ENCODE measurements at regions not wholly inside any gene's neighbourhood (a gene's known extent, or its start where the extent isn't known, plus 50 kb on each side); places are given as distances from the start of the nearest gene placed in this dataset.
"Not testable (repeated sequence)": the region's sequence is repeated elsewhere in the genome, so short reads cannot be mapped to it uniquely, and the experiment has no call there.

DNA sequence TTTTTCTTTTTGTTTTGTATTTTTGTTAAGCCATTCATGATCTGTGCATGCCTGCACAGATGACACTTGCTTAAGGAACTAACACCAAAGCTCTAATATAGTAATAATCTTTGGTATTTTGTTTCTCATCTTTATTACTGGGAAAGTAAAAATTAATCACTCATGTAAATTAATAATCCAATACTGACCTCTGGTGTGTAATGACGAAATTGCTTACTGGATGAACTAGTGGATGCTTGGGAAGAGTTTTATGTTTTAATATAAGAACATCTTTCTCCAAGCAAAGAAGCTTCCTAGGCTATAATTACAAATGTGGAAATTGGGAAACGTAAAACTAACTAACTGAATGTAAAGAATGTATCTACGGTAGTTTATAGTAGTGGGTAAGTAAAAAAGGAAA, 147.9 kb downstream of the POTEC start:
- H3K9me3 ChIP-seq (ENCODE audit: low read length); H3K27me3 ChIP-seq (ENCODE audit: control insufficient read depth in 1 of 2, insufficient read depth in 2 of 2, low read length in 2 of 2); H3K9ac ChIP-seq (ENCODE audit: low read length); H3K27ac ChIP-seq (ENCODE audit: low read depth, low read length); H3K36me3 ChIP-seq (ENCODE audit: insufficient read depth, low read length); H3K4me1 ChIP-seq (ENCODE audit: insufficient read depth, low read length); H3K4me3 ChIP-seq (ENCODE audit: low read depth in 1 of 2, low read length in 2 of 2): not testable (repeated sequence)

DNA sequence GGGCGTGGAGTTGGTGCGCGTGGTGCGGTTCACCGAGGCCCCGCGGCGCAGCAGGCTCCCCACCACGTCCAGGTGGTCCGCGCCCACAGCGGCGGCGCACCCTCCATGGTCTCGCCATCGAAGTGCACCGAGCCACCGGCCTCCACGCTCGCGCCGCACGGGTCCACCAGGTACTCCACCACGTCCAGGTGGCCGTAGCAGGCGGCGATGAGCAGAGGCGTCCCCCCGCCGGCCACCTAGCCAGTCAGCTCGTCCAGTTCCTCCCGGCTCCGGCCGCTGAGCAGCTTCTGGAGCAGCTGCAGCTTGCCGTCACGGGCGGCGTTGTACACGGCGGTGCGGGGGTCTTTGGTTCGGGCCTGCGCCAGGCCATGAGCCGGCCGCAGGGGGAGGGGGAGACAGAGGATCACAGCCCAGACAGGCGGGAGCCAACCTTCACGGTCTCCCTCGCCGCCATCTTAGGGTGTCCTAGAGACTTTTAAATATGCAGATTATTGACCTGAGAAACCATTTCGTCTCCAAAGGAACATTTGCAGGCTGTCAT, 149.8 kb downstream of the POTEC start:
- H3K9me3 ChIP-seq (ENCODE audit: low read length); H3K27me3 ChIP-seq (ENCODE audit: control insufficient read depth in 1 of 2, insufficient read depth in 2 of 2, low read length in 2 of 2); H3K36me3 ChIP-seq (ENCODE audit: insufficient read depth, low read length); H3K27ac ChIP-seq (ENCODE audit: low read depth, low read length); H3K4me1 ChIP-seq (ENCODE audit: insufficient read depth, low read length); H3K9ac ChIP-seq (ENCODE audit: low read length); H3K4me3 ChIP-seq (ENCODE audit: low read depth in 1 of 2, low read length in 2 of 2): not testable (repeated sequence)

DNA sequence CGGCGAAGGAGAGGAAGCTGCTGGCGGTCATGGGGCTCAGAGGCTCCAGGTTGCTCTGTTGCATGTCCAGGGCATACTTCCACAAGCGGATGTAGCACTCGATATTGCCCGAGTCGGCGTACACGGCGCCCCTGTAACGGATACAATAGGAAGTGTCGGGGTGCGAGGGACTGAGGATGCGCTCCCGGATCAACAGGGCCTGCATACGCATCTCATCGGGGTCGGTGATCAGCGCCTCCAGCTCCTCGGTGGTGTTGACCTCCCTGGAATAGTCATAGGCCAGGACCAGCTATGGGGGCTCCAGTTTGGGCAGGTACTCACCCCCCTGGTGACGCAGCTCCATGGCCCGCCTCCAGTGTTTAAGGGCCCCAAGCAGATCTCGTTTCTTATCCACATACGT, 150.8 kb downstream of the POTEC start:
- not testable (repeated sequence) for H3K27me3 ChIP-seq (ENCODE audit: control insufficient read depth in 1 of 2, insufficient read depth in 2 of 2, low read length in 2 of 2); H3K4me1 ChIP-seq (ENCODE audit: insufficient read depth, low read length); H3K27ac ChIP-seq (ENCODE audit: low read depth, low read length)

DNA sequence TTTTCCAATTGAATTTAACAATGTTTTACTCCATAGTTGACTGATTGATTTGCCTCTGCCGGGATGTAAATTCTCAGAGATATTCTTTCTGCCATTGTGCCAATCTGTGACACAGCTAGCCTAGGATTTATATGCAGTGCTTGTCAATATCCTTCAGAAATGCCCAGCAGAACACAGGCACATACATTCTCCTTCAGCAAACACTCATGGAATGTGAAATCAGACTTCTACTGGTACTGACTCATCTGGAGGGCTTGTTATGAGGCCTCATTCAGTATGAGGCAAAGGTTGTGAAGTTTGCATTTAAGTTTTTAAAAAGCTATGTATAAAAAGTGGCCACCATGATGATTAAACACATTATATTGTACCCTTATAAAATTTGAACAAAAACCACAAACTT, 158.4 kb downstream of the POTEC start:
- not testable (repeated sequence) for H3K36me3 ChIP-seq (ENCODE audit: insufficient read depth, low read length); H3K9me3 ChIP-seq (ENCODE audit: low read length); H3K27me3 ChIP-seq (ENCODE audit: control insufficient read depth in 1 of 2, insufficient read depth in 2 of 2, low read length in 2 of 2); H3K9ac ChIP-seq (ENCODE audit: low read length); H3K4me3 ChIP-seq (ENCODE audit: low read depth in 1 of 2, low read length in 2 of 2); H3K27ac ChIP-seq (ENCODE audit: low read depth, low read length); H3K4me1 ChIP-seq (ENCODE audit: insufficient read depth, low read length)

More for the DNA sequence above, 150.8 kb downstream of the POTEC start:
- H3K9me3 ChIP-seq (ENCODE audit: low read length); H3K36me3 ChIP-seq (ENCODE audit: insufficient read depth, low read length); H3K4me3 ChIP-seq (ENCODE audit: low read depth in 1 of 2, low read length in 2 of 2); H3K9ac ChIP-seq (ENCODE audit: low read length): not testable (repeated sequence)

- not testable (repeated sequence) for H3K4me3 ChIP-seq (ENCODE audit: low read depth in 1 of 2, low read length in 2 of 2); H3K4me1 ChIP-seq (ENCODE audit: insufficient read depth, low read length); H3K9ac ChIP-seq (ENCODE audit: low read length); H3K27me3 ChIP-seq (ENCODE audit: control insufficient read depth in 1 of 2, insufficient read depth in 2 of 2, low read length in 2 of 2); H3K27ac ChIP-seq (ENCODE audit: low read depth, low read length); H3K36me3 ChIP-seq (ENCODE audit: insufficient read depth, low read length); H3K9me3 ChIP-seq (ENCODE audit: low read length)
Observed at GRCh38 chr18:14382666-14383065, 160.7 kb downstream of the POTEC start.

DNA sequence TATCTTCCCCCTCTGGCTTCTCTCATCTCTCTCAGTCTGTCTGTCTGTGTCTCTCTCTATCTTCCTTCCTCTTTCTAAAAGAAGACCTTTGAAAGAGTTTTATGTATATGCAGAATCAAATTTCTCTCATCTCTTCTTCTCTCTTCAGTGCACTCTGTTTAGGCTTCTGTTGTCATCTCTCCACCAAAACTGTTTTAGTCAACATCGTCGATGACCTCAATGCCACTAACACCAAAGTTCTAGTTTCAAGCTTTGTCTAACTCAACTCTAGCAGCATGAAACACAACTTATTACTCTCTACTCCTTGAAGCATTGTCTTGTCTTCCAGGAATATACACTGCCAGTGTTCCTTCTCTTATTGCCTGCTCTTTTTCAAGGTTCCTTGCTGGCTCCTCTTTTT, 163.9 kb downstream of the POTEC start:
- H3K4me1 ChIP-seq (ENCODE audit: insufficient read depth, low read length); H3K9me3 ChIP-seq (ENCODE audit: low read length); H3K36me3 ChIP-seq (ENCODE audit: insufficient read depth, low read length): not testable (repeated sequence)

DNA sequence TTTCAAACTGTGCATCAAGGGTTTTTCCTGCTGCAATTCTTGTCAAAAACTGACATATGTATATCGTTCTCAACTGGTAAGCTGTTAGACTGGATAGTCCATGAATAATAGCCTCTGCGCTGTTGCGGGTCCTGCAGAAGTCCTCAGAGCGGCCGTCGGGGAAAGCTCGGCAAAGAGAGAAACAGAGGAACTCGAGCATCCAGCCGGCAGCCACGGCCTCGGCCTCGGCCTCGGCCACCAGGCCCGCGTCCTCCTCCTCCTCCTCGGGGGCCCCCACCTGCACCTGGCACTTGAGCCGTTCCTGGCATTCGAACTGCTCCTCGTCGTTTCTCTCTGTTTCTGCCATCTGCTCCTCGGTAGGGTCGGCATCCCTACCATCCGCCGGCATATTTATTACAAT, 165.0 kb downstream of the POTEC start:
- not testable (repeated sequence) for H3K4me3 ChIP-seq (ENCODE audit: low read depth in 1 of 2, low read length in 2 of 2); H3K36me3 ChIP-seq (ENCODE audit: insufficient read depth, low read length); H3K27me3 ChIP-seq (ENCODE audit: control insufficient read depth in 1 of 2, insufficient read depth in 2 of 2, low read length in 2 of 2); H3K27ac ChIP-seq (ENCODE audit: low read depth, low read length); H3K9ac ChIP-seq (ENCODE audit: low read length); H3K4me1 ChIP-seq (ENCODE audit: insufficient read depth, low read length); H3K9me3 ChIP-seq (ENCODE audit: low read length)

More for the DNA sequence above, 163.9 kb downstream of the POTEC start:
- not testable (repeated sequence) for H3K4me3 ChIP-seq (ENCODE audit: low read depth in 1 of 2, low read length in 2 of 2); H3K27me3 ChIP-seq (ENCODE audit: control insufficient read depth in 1 of 2, insufficient read depth in 2 of 2, low read length in 2 of 2); H3K9ac ChIP-seq (ENCODE audit: low read length); H3K27ac ChIP-seq (ENCODE audit: low read depth, low read length)

DNA sequence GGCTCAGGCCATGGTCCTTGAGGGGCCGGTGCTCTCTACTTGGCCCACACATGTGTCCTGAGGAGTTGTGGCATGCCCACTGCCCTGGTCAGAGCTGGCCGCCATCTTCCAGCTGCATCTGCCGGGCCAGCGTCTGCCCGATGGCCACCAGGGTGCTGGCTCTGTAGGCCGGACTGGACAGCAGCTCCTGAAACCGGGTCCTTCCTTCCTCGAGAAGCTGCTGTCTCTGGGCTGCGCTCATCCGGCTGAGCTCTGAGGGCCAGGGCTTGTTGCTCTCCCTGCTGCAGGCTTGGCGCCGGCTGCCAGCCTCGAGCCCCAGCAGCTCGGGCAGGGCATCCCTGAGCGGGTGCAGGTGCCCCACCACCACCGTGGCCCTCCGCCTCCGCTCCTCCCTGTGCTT, 182.1 kb downstream of the POTEC start:
- not testable (repeated sequence) for H3K9ac ChIP-seq (ENCODE audit: low read length); H3K36me3 ChIP-seq (ENCODE audit: insufficient read depth, low read length); H3K27me3 ChIP-seq (ENCODE audit: control insufficient read depth in 1 of 2, insufficient read depth in 2 of 2, low read length in 2 of 2)

GRCh38 chr18:14357553-14358297, 185.7 kb downstream of the POTEC start:
- H3K27me3 ChIP-seq (ENCODE audit: control insufficient read depth in 1 of 2, insufficient read depth in 2 of 2, low read length in 2 of 2); H3K9me3 ChIP-seq (ENCODE audit: low read length); H3K4me1 ChIP-seq (ENCODE audit: insufficient read depth, low read length); H3K36me3 ChIP-seq (ENCODE audit: insufficient read depth, low read length); H3K27ac ChIP-seq (ENCODE audit: low read depth, low read length); H3K4me3 ChIP-seq (ENCODE audit: low read depth in 1 of 2, low read length in 2 of 2); H3K9ac ChIP-seq (ENCODE audit: low read length): not testable (repeated sequence)

More for the DNA sequence above, 182.1 kb downstream of the POTEC start:
- H3K9me3 ChIP-seq (ENCODE audit: low read length); H3K4me1 ChIP-seq (ENCODE audit: insufficient read depth, low read length); H3K27ac ChIP-seq (ENCODE audit: low read depth, low read length); H3K4me3 ChIP-seq (ENCODE audit: low read depth in 1 of 2, low read length in 2 of 2): not testable (repeated sequence)

GRCh38 chr18:14342170-14342569, 201.2 kb downstream of the POTEC start:
- not testable (repeated sequence) for H3K9me3 ChIP-seq (ENCODE audit: low read length)

DNA sequence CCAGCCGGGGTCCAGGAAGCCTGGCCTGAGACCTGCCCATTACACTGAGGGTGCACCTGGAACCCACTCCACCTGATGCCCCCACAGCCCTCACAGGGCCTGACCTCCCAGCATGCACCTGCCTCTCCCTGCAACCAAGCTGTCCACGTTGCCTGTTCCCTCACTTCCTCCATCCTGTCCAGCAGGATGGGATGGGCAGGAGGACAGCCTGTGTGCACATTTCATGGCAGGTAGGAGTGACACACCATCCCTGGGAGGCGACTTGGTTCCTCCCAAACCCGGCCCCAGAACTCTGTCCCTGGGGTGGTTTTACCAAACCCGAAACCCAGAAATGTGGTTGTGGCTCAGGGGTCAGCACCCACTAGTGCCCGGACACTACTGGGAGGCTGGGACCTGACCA, 203.8 kb upstream of the ZNF519 start:
- not testable (repeated sequence) for H3K9ac ChIP-seq (ENCODE audit: low read length); H3K36me3 ChIP-seq (ENCODE audit: insufficient read depth, low read length); H3K4me1 ChIP-seq (ENCODE audit: insufficient read depth, low read length); H3K9me3 ChIP-seq (ENCODE audit: low read length); H3K27me3 ChIP-seq (ENCODE audit: control insufficient read depth in 1 of 2, insufficient read depth in 2 of 2, low read length in 2 of 2); H3K27ac ChIP-seq (ENCODE audit: low read depth, low read length); H3K4me3 ChIP-seq (ENCODE audit: low read depth in 1 of 2, low read length in 2 of 2)

More at GRCh38 chr18:14342170-14342569, 201.2 kb downstream of the POTEC start:
- H3K9ac ChIP-seq (ENCODE audit: low read length); H3K27ac ChIP-seq (ENCODE audit: low read depth, low read length); H3K27me3 ChIP-seq (ENCODE audit: control insufficient read depth in 1 of 2, insufficient read depth in 2 of 2, low read length in 2 of 2); H3K36me3 ChIP-seq (ENCODE audit: insufficient read depth, low read length); H3K4me3 ChIP-seq (ENCODE audit: low read depth in 1 of 2, low read length in 2 of 2); H3K4me1 ChIP-seq (ENCODE audit: insufficient read depth, low read length): not testable (repeated sequence)

DNA sequence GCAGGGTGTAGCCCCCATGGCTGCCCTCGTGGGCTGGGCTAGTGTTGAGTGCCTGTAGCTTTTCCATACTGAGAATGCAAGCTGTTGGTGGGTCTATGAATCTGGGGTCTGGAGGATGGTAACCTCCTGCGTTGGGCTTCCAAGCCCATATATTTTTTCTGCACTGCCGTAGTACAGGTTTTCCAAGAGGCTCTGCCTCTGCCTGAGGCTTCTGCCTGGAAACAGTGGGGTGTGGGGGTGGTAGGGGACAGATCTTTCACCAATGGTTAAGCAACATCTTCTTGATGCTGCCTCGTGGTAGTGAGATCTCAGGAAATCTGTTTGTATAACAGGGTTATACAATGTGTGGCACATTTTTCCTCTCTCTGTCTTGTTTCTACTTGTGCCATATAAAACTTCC, 189.0 kb upstream of the ZNF519 start:
- H3K4me3 ChIP-seq (ENCODE audit: low read depth in 1 of 2, low read length in 2 of 2); H3K9ac ChIP-seq (ENCODE audit: low read length); H3K4me1 ChIP-seq (ENCODE audit: insufficient read depth, low read length); H3K36me3 ChIP-seq (ENCODE audit: insufficient read depth, low read length); H3K27ac ChIP-seq (ENCODE audit: low read depth, low read length); H3K27me3 ChIP-seq (ENCODE audit: control insufficient read depth in 1 of 2, insufficient read depth in 2 of 2, low read length in 2 of 2); H3K9me3 ChIP-seq (ENCODE audit: low read length): not testable (repeated sequence)

Data from muscle layer of colon (tissue), 2 donors.